ENCODE measurements at regions not wholly inside any gene's neighbourhood (a gene's known extent, or its start where the extent isn't known, plus 50 kb on each side); places are given as distances from the start of the nearest gene placed in this dataset.

DNA sequence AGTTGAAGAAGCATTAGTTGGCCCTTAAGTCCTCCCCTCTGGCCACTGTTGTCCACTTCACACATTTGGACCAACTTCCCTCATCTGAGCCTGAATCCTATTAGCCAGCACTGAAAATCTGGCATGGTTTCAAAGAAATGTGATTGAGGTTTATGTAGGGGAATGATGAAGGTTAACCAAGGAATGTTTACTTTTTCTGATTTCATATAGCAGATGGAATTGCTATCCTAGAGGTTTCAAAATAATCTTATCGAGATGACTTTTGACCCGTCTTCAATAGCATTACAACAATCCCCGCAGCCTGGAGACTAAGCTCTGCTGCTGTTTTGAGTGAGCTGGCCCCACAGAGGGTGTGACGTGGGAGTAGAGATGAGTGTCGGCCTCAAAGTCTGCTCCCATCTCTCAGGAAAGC is 200.8 kb upstream of the IL12A start:
- no peak for DNase-seq (ENCODE audit: low read depth, low spot score)
- in situ Hi-C loops (cut with HindIII; ENCODE audit: low pct_unique_long_range_greater_than_20kb, low sequenced_read_pairs), result no loop called here

DNA sequence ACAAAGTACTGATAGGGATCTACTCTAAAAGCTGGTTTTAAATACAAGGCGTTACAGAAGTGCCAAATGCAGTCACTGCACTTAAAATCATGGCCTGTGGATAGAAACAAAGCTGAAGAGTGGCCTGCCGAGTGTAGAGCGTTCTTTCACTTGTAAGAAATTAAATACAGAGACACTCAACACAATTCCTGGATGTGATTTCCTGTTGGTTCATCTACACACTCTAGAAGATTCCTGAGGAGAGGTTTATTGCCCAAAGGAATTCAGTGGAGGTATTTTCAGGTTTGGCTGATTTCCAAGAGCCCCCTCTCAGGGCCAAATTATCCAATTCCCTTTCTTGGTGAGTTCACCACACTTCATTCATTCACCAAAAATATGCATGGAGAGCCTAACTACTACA is 200.3 kb upstream of the IL12A start:
- no peak for DNase-seq (ENCODE audit: low read depth, low spot score)

DNA sequence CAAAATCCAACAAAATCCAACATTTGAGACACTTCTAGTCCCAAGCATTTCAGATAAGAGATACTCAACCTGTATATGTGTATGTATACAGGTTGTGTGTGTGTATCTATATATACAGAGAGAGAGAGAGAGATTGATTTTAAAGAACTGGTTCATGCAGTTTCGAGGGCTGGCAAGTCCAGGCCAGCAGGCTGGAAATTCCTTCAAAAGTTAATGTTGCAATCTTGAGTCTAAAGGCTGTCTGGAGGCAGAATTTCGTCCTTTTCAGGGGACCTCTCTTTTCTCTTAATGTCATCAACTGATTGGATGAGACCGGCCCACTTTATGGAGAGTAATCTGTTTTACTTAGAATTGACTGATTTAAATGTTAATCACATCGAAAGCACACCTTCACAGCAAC is 199.6 kb upstream of the IL12A start:
- in situ Hi-C loops (cut with HindIII; ENCODE audit: low pct_unique_long_range_greater_than_20kb, low sequenced_read_pairs), result no loop called here
- DNase-seq (ENCODE audit: low read depth, low spot score), result no peak

More for the DNA sequence above, 200.3 kb upstream of the IL12A start:
- in situ Hi-C loops (cut with HindIII; ENCODE audit: low pct_unique_long_range_greater_than_20kb, low sequenced_read_pairs), result no loop called here

DNA sequence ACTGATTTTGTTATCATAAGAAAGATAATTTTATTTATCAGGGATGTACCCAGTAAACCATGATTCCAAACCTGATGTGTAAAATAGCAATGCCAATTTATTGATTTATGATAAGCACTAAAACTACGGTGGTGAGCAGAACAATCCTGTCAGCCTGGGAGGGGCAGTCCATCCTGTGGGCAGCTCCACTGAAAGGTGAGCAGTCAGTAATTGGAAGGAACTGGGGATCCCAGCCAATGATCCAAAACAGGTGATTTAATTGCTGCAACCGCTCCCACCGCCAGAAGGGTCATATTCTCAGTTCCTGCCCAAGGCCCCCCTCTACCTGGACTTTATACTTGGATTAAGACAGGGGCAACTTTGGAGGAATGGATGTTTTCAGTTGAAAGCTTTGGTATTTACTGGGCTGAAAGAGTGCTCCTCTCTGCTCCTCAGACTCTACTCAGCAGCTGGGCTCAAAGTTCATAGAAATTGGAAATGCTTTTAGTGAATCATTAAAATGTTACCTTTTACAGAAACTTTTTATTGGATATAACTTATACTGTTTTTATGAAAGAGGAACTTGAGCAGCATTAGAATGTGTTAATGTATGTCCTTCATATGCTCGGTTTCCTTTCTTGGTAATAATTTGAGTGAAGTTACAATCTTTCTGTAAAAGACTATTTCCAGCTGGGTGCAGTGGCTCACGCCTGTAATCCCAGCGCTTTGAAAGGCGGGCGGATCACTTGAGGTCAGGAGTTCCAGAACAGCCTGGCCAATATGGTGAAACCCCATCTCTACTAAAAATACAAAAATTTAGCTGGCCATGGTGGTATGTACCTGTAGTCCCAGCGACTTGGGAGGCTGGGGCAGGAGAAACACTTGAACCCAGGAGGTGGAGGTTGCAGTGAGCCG is 198.6 kb upstream of the IL12A start:
- DNase-seq (ENCODE audit: low read depth, low spot score), result no peak
- in situ Hi-C loops (cut with HindIII; ENCODE audit: low pct_unique_long_range_greater_than_20kb, low sequenced_read_pairs), result no loop called here

DNA sequence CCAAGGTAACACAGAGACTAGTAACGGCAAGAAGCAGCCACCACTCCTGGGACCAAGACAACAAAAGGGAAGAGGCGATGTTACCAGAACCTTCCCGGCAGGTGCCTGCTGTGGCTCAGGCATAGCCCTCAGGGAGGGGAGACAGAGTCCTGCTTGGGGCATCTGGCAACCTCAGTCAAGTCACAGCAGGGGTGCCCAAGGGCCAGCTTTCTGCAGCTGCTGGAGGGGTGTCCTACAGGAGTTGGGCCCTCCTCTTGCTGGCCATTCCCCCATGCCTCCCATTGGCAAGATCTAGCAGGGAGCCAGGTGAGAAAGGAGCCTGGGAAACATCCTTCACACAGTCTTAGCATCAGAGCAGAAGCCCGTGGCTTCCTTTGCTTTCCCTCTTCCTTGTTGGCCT is 197.3 kb upstream of the IL12A start:
- in situ Hi-C loops (cut with HindIII; ENCODE audit: low pct_unique_long_range_greater_than_20kb, low sequenced_read_pairs), result no loop called here
- no peak for DNase-seq (ENCODE audit: low read depth, low spot score)

DNA sequence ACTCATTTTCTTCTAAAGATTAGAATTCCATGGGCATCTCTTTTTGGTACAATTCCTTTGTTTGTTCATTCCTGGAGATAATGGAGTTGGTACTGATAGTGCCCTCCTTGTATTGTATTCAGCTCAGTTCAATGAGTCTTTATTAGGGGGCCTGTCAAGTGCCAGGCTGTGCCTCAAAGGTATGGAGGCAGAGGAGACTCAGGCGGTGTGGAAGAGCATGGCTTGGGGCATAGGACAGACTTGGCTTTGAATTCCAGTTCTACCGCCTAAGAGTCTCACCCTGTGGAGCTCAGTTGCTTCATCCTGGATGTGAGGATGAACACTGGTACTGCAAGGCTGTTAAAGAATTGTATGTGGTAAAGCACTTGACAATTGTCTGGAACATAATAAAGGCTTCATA is 196.6 kb upstream of the IL12A start:
- no peak for DNase-seq (ENCODE audit: low read depth, low spot score)
- in situ Hi-C loops (cut with HindIII; ENCODE audit: low pct_unique_long_range_greater_than_20kb, low sequenced_read_pairs), result no loop called here

DNA sequence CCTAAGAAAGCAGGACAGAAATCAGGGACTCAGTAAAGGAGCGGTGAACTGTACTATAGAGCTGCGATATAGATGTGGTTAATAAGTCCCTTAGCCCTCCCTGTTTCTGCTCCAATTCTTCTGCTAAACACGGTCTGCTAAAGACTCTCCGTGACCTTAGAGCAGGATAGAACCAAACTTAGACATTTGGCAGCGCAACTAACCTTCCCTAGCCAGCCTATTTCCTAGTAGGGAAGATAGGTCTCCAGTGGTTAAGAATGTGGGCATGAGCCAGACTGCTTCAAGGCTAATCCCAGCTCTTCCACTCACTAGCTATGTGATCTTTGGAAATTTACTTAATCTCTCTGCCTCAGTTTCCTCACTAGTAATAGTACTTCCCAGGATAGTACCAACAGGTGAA is 193.6 kb upstream of the IL12A start:
- in situ Hi-C loops (cut with HindIII; ENCODE audit: low pct_unique_long_range_greater_than_20kb, low sequenced_read_pairs), result no loop called here
- DNase-seq (ENCODE audit: low read depth, low spot score), result no peak

DNA sequence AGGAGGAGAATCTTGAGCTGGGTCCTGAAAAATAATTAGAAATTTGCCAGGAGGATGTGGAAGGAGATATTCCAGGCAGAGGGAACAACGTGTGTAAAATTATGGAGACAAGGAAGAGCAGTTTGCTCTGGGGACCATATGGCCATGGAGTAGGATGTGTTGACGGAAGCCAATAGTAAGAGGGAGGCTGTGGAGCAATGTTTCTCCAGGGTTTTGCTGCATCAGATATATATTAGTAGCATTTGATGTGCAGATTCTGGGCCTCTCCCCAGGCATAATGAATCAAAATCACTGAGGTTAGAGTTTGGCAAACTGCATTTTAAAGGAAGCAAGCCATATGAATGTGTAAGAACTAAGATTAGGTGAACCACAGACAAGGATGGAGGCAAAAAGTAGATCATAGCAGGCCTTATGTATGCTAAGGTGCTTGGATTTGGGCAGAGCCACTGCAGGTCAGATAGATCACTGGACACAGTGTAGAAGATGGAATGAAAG is 192.9 kb upstream of the IL12A start:
- in situ Hi-C loops (cut with HindIII; ENCODE audit: low pct_unique_long_range_greater_than_20kb, low sequenced_read_pairs), result no loop called here
- no peak for DNase-seq (ENCODE audit: low read depth, low spot score)

DNA sequence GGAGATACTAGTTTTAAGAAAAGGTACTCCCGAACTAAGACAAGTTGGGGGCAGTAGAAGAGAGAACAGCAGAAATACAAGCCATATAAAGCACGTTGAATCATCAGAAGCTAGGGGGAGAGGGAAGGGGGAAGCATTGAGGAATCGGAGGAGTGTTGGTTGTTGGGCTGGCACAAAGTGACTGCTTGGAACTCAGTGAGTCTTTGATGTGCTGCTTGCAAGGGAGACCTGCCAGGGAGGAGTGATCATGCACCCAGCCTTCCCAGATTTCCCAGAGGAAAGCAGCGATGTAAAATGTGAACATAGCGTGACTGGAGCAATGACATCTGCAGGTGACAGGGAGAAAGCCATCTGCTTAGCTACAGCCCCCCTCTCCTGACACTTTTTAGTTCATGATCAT is 192.4 kb upstream of the IL12A start:
- in situ Hi-C loops (cut with HindIII; ENCODE audit: low pct_unique_long_range_greater_than_20kb, low sequenced_read_pairs), result no loop called here
- DNase-seq (ENCODE audit: low read depth, low spot score), result no peak

DNA sequence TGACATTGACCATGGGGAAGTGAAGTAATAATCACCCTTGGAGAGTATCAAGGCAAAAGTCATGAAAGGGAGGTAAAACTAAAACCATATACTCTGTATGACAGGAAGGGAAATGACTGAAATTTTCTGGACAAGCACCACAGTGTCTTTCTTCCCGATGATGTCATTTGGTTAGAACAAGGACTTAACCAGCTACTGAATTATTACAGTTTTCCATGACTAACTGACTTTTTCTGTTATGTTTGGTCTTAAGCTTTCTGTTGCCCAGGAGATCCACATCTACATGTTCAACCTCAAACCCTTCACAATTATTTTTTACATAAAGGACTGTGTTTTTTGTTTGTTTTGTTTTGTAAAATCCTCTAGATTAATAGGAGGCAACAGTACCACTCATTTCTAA is 191.9 kb upstream of the IL12A start:
- peak; percentile 55 for DNase-seq (ENCODE audit: low read depth, low spot score)
- in situ Hi-C loops (cut with HindIII; ENCODE audit: low pct_unique_long_range_greater_than_20kb, low sequenced_read_pairs), result no loop called here

DNA sequence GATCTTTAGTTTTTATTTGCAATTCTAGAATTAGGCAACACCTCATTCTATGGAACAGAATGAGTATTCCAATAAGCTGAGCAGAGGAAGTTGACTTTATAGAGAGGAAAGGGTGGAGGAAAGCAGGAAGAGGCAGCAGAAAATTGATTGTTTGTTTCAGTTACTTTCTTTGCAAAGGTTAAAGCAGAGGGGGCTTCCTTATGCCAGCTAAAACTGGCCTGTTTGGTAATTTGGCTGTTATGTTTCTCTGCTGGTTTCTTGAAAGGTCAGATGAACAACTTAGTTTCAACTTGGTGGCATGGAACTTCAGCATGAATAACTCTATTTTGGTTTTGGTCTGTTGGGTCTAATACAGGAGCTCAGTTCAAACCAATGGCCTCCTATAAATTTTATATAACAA is 190.9 kb upstream of the IL12A start:
- in situ Hi-C loops (cut with HindIII; ENCODE audit: low pct_unique_long_range_greater_than_20kb, low sequenced_read_pairs), result no loop called here
- no peak for DNase-seq (ENCODE audit: low read depth, low spot score)

DNA sequence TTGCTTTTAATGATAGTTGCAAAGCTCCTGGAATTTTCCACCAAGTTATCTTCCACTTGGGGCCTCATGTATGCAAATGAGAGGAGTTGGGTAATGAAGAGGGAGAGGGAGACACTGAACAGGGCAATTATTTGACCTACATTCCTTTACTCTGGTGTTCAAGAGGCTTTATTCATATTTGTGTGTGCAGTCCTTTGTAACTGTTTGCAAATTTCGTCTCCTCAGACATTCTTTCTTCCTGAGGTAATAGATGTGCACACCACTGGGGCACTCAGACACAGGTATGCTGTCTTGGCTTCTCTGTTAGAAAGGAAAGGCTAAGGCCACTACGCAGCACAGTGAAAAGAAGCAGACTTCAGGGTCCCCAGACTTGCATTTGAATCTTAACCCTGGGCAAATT is 189.7 kb upstream of the IL12A start:
- no peak for DNase-seq (ENCODE audit: low read depth, low spot score)
- in situ Hi-C loops (cut with HindIII; ENCODE audit: low pct_unique_long_range_greater_than_20kb, low sequenced_read_pairs), result no loop called here

DNA sequence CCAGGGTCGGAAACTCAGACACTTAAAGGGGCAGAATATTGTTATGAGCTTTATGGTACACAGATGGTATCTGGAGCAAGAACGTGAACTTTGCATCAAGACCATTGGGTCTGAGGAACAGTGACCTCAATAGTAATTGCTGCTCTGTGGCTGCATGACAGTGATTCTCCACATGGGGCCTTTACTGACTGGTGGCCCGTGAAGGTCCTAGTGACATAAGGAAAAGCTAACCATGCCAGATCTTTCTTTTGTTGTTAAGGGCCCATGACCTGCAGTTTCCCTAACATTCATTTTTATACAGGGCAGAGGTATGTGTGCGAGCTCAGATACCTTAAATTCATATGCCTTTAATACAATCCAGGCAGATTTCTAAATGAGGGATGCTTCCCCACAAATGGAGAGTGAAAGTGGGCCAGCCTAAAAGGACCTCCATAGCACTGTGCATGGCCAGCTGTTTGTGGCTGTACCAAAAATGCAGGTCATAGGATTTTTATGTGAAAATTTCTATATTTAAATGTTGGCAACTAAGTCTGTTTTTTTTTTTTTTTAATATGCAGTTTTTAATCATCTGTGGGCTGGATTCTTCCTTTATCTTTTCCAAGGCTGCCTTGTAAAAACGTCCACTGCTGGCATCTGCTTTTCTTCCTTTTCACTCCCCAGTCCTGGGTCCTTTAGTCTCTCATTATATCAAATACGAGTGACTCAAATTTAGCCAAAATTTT is 188.0 kb upstream of the IL12A start:
- in situ Hi-C loops (cut with HindIII; ENCODE audit: low pct_unique_long_range_greater_than_20kb, low sequenced_read_pairs), result no loop called here

DNA sequence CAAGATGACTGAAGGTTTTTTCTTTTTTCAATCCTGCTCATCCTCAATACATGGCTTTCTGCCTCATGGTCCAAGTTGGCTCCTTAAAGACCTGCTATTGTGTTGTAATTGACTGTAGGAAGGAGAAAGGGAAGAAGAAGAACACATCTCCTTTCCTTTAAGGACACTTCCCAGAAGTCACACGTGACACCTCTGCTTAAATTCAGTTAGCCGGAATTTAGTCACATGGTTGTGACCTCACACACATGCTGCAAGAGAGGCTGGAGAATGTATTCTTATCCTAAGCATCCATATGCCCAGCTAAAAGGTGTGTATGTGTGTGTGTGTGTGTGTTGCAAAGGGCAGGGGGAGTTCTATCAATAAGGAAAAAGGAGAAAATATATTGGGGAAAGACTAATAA is 185.8 kb upstream of the IL12A start:
- no peak for DNase-seq (ENCODE audit: low read depth, low spot score)
- in situ Hi-C loops (cut with HindIII; ENCODE audit: low pct_unique_long_range_greater_than_20kb, low sequenced_read_pairs), result no loop called here

More for the DNA sequence above, 188.0 kb upstream of the IL12A start:
- no peak for DNase-seq (ENCODE audit: low read depth, low spot score)

DNA sequence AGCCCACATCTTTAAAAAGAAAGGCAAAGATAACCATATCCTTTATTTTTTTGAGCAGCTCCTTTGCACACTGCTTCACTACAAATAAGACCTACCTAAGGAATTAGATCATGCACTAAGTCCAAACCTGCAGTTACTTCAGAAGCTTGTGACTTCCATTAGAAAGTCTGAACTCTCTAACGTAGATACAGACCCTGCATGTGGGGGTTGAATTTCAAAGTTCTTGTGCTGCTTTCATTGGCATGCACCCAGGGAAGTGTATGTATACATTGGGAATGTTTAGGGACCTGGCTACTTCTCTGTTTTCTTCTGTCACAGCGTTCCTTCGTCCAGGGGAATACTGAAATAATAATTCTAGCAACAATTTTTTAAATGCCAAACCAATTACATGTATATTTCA is 185.2 kb upstream of the IL12A start:
- in situ Hi-C loops (cut with HindIII; ENCODE audit: low pct_unique_long_range_greater_than_20kb, low sequenced_read_pairs), result no loop called here
- DNase-seq (ENCODE audit: low read depth, low spot score), result no peak

DNA sequence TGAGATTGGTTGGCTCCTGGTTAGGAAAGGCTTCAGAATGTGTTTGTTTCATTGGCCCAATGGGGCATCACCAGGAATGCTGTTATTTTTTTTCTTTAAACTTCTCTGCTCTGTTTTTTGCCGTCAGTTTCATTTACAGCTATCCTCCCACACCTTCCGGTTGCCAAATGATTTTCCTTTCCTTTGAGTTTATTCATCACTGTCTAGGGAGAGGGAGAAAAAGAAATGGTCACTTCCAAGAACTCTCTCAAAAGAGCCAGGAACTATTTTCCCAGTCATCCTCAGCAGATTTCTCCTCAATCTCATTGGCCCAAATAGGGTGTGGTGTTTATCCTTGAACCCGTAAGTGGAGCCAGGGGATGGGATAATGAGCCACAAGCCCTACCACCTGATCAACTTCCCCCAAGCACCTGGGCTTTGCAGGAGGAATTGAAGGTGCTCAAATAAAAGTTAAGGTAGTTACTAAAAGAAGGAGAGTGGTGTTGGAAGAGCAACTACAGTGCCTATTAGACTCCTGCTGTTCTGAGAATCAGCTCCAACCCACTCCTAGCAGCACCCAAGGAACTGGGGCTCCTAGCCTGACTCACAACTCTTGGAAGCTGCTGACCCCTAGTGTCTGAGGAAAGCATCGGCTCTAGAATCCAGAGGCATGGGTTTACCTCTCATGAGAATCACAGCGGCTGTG is 183.8 kb upstream of the IL12A start:
- DNase-seq (ENCODE audit: low read depth, low spot score), result peak; percentile 88
- in situ Hi-C loops (cut with HindIII; ENCODE audit: low pct_unique_long_range_greater_than_20kb, low sequenced_read_pairs), result no loop called here

DNA sequence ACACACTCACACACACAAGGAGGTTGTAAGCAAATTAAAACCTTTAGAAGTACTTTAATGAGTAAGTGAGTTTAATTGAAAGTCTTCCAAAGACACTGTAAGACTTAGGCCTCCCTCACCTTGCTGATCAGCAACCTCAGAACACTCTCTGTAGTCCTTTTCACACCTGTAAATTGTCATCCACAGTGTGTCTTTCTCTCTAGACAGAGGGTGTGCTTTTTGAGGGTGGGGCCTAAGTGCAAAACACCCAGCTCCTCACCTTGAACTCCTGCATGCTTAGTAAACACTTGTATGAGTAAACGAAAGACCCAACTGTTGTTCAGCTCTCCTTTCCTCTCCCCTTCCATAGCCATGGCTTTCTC is 183.2 kb upstream of the IL12A start:
- in situ Hi-C loops (cut with HindIII; ENCODE audit: low pct_unique_long_range_greater_than_20kb, low sequenced_read_pairs), result no loop called here
- DNase-seq (ENCODE audit: low read depth, low spot score), result no peak

DNA sequence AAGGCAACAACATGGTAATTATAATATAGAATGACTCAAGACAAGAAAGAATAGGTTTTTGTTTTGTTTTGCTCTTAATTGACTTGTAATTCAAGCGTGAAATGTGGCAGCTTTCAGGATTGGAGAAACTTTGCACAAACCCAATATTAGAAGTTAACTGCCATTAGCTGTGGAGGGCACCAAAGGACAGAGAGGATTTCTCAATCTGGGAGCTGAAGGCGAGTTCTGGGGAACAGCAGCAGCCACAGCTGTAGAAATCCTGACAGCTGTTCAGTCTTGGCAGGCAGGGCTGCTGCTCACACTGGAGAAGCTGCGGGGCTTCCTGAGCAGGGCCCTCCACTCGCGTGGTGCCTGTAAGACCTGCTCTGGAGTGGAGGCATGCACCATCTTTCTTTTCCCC is 182.2 kb upstream of the IL12A start:
- in situ Hi-C loops (cut with HindIII; ENCODE audit: low pct_unique_long_range_greater_than_20kb, low sequenced_read_pairs), result no loop called here

More for the DNA sequence above, 182.2 kb upstream of the IL12A start:
- no peak for DNase-seq (ENCODE audit: low read depth, low spot score)

Measured in SK-MEL-5 (cell line).